A673 (cell line): ENCODE measurements at regions not wholly inside any gene's neighbourhood (a gene's known extent, or its start where the extent isn't known, plus 50 kb on each side); places are given as distances from the start of the nearest gene placed in this dataset.

ENCODE experiments used
- CTCF ChIP-seq: fragments of 300-800, 200-600 bp; sonication (generic); conservative IDR thresholded peaks from 2 replicates; pipeline ENCODE4 v1.5.1; 2017; ENCODE audit warnings: low read depth, mild to moderate bottlenecking, antibody characterized with exemption, low read length, moderate library complexity, mixed read lengths
- EZH2 ChIP-seq: fragments of 200-600 bp; sonication (generic); IDR thresholded peaks from 2 replicates; pipeline ENCODE4 v1.6.1; 2017; ENCODE audit warnings: borderline replicate concordance, low read depth, mild to moderate bottlenecking, mixed read lengths, antibody characterized with exemption, low read length; ENCODE audit not compliant: poor library complexity, severe bottlenecking

DNA sequence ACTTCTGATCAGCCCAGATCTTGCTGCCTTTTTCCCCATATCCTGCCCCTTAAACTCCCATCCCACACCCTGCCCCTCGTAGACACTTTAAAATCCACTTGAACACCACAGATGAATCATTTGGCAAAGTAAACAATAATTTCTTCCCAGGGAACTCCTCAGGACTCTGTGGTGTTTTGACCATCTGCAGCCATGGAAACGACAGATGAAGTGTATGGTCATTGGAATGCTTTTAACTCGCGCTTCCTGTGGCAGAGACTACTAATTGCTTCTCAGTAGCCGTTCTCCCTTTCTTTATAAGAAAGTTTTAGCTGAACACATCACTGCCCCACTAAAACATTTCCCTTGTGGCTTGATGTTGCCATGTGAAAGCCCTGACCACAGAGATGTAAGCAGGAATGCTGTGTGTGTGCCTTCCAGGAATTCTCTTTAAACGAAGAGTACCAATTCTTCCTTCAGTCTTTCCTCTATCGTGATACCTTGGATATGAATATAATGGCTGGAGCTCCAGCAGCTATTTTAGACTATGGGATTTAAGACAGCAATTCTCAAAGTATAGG, 92.7 kb upstream of the PARD3B start:
- TF ChIP-seq CTCF (no peak), EZH2 (no peak)
